ENCODE measurements at regions not wholly inside any gene's neighbourhood (a gene's known extent, or its start where the extent isn't known, plus 50 kb on each side); places are given as distances from the start of the nearest gene placed in this dataset.

DNA sequence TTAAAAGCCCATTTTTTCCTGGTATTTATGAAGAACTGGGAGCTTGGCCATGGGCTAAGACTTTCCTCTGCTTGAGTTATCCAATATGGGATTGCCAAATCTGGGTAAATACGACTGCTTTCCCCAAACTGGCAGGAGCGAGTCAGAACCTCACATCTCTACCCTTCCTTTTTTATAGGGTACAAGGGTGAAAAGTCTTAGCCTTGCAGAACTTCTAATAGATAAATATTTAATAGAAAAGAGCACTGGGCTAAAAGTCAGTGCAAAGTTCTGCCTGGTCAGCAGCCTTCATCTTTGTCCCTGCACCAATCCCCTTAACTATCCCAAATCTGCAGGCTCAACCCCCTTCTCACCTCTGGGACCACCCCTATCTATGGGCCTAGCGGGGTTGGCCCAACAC, 61.6 kb upstream of the ACSL1 start:
- TF ChIP-seq, protein P1, sequence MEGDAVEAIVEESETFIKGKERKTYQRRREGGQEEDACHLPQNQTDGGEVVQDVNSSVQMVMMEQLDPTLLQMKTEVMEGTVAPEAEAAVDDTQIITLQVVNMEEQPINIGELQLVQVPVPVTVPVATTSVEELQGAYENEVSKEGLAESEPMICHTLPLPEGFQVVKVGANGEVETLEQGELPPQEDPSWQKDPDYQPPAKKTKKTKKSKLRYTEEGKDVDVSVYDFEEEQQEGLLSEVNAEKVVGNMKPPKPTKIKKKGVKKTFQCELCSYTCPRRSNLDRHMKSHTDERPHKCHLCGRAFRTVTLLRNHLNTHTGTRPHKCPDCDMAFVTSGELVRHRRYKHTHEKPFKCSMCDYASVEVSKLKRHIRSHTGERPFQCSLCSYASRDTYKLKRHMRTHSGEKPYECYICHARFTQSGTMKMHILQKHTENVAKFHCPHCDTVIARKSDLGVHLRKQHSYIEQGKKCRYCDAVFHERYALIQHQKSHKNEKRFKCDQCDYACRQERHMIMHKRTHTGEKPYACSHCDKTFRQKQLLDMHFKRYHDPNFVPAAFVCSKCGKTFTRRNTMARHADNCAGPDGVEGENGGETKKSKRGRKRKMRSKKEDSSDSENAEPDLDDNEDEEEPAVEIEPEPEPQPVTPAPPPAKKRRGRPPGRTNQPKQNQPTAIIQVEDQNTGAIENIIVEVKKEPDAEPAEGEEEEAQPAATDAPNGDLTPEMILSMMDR (IDR thresholded peaks at IDR 0.05), result no peak
- DNase-seq (no peak), ATAC-seq (no peak)
- H3K4me3 ChIP-seq, result no peak overlapping the region
- no peaks in the 10 kb centered on the region for H3K36me3 ChIP-seq
- H3K9me3 ChIP-seq, result no peaks in the 10 kb centered on the region
- intact Hi-C loops (cut with DNase I), result no loop called here
- peaks cover 0 to 30% of the 10 kb centered on the region in 2 donors for H3K4me1 ChIP-seq
- peaks cover 0 to 10% of the 10 kb centered on the region in 2 donors for H3K27me3 ChIP-seq
- H3K27ac ChIP-seq, result no peak overlapping the region

DNA sequence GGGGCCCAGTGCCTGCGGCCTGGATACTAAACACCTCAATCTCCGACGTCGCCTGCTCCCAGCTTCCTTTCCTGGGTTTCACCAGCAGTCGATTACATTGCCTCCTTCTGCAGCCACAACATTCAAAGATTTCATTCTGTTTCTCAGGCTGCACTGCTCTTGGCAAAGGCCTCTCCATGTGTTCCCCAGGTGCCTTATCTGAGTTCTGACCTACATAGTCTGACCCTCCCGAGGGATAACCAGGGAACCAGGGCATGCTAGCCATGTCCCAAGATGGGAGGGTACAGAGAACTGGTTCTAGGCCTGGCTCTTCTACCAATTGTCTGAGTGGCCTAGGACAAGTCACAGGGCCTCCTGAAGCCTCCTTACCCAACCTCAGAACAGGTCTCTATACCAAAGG, 62.2 kb upstream of the ACSL1 start:
- Histone ChIP-seq H3K4me3 (no peak overlapping the region), H3K36me3 (no peaks in the 10 kb centered on the region), H3K27me3 (peaks cover 0 to 10% of the 10 kb centered on the region in 2 donors), H3K4me1 (peaks cover 0 to 30% of the 10 kb centered on the region in 2 donors), H3K9me3 (no peaks in the 10 kb centered on the region), H3K27ac (no peak overlapping the region)
- ATAC-seq (no peak), DNase-seq (no peak)
- intact Hi-C loops (cut with DNase I), result no loop called here
- TF ChIP-seq, protein P1 (IDR thresholded peaks at IDR 0.05), result no peak

DNA sequence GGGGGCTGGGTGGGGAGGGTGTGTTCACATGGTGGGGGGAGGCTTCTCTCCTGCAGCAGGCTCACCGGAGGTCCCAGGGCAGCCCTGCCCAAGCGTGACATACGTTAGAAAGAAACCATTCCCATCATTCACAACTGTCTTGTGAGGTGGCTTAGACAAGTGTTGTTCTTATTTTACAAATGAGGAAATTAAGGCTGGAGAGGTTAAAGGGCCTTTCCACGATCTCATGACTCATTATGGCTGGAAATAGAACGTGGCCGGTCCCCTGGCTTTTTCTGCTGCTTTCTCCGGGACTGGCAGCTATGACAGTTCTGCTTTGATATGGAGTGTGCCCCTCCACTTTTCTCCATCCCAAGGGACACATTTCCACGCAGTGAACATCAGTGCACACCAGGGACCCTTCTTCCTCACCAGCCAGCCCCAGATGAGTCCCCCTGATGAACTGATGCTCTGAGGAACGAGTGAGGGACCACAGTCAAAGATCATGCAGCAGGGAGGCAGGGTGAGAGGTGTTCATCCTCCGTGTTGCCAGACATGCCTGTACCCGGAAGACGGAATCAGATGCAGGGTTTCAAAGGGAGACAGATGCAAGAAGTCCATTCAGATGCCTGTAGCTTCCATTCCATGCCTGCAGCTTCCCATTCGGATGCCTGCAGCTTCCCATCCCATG, 64.0 kb upstream of the ACSL1 start:
- ATAC-seq, result peak; percentile 76
- H3K4me1 ChIP-seq, result peaks cover 0 to 42% of the 10 kb centered on the region in 2 donors
- intact Hi-C loops (cut with DNase I), result no loop called here

DNA sequence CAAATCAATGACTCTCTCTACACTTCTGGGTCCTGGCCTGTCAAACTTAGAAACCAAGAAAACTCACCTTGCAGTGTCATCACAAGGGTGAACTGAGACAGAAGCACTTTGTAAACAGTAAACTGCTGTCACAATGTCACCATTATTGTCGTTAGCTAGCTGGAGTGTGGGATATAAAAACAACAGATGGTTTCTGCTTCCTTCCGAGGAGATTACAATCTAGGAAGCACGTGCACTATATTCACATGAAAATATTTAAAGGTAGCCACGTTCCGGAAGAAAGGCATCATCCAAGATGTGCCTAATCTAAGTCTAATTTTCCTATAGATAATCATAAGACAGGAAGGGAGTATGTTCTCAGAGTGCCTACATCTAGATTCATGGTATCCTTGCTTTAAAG, 64.7 kb upstream of the ACSL1 start:
- DNase-seq, result no peak
- peaks cover 0 to 10% of the 10 kb centered on the region in 2 donors for H3K27me3 ChIP-seq
- peaks cover 0 to 49% of the 10 kb centered on the region in 2 donors for H3K4me1 ChIP-seq
- intact Hi-C loops (cut with DNase I), result no loop called here
- TF ChIP-seq, protein P1 (IDR thresholded peaks at IDR 0.05), result no peak
- H3K27ac ChIP-seq, result no peak overlapping the region
- H3K9me3 ChIP-seq, result no peaks in the 10 kb centered on the region
- ATAC-seq, result no peak
- H3K4me3 ChIP-seq, result no peak overlapping the region
- H3K36me3 ChIP-seq, result no peaks in the 10 kb centered on the region

More for the DNA sequence above, 64.0 kb upstream of the ACSL1 start:
- Histone ChIP-seq H3K4me3 (no peak overlapping the region), H3K27ac (peak overlapping the region in 1 of 2 donors; percentile 71), H3K27me3 (peaks cover 0 to 10% of the 10 kb centered on the region in 2 donors), H3K9me3 (no peaks in the 10 kb centered on the region), H3K36me3 (no peaks in the 10 kb centered on the region)
- no peak for DNase-seq
- TF ChIP-seq, protein P1 (IDR thresholded peaks at IDR 0.05), result no peak

DNA sequence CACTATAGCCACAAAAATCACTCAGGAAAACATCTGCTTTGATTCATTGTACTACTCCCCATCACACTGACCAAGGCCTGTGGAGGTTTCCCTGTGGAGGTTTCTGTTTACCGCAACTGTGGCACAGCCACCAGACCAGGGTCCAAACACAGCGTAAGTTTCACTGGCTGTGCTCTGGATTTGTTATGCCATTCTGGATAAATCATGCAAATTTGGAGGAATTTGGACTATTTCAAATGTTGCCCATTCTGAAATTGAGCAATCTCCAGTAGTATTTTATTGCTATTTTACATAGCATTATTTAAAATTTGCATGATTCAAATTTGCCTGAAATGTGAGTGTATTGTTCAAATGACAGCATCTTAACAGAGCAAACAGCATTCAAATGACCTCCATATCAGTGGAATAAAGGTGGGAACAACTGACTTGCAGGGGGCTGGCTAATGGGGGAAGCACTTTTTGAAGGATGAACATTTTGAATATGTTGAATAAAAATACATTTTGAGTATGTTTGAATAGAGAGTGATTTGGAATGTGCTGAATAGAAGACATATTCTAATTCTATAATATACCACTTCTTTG, 66.1 kb upstream of the ACSL1 start:
- intact Hi-C loops (cut with DNase I), result no loop called here
- TF ChIP-seq, protein P1 (IDR thresholded peaks at IDR 0.05), result no peak
- H3K27me3 ChIP-seq, result peaks cover 0 to 12% of the 10 kb centered on the region in 2 donors
- no peak overlapping the region for H3K27ac ChIP-seq
- H3K36me3 ChIP-seq, result no peaks in the 10 kb centered on the region
- H3K9me3 ChIP-seq, result no peaks in the 10 kb centered on the region
- no peak overlapping the region for H3K4me3 ChIP-seq
- peaks cover 0 to 60% of the 10 kb centered on the region in 2 donors for H3K4me1 ChIP-seq
- DNase-seq, result no peak
- no peak for ATAC-seq
